Thyroid gland (tissue), 4 donors: ENCODE measurements at regions not wholly inside any gene's neighbourhood (a gene's known extent, or its start where the extent isn't known, plus 50 kb on each side); places are given as distances from the start of the nearest gene placed in this dataset.

Source experiments
- CTCF ChIP-seq, 6 experiments: fragments of 200-600 bp in 3 of 6; fragments of 450-650 bp in 3 of 6; sonication (generic) in 3 of 6; IDR thresholded peaks; one replicate each; pipeline ENCODE4 v1.5.1; 2016 to 2019; ENCODE audit warnings: antibody characterized with exemption in 6 of 6, mild to moderate bottlenecking in 2 of 6, inconsistent platforms in 1 of 6, moderate library complexity in 1 of 6
- POLR2A ChIP-seq, 2 donors: fragments of 450-650 bp; IDR thresholded peaks; one replicate each; pipeline ENCODE4 v1.6.1; 2017; ENCODE audit warnings: antibody characterized with exemption in 2 of 2, mild to moderate bottlenecking in 2 of 2, moderate library complexity in 1 of 2

GRCh38 chr9:81462801-81463200, 226.5 kb downstream of the TLE1 start:
- no peak for TF ChIP-seq CTCF (IDR thresholded peaks at IDR 0.05)
- TF ChIP-seq POLR2A (IDR thresholded peaks at IDR 0.05): no peak
